ENCODE measurements at regions not wholly inside any gene's neighbourhood (a gene's known extent, or its start where the extent isn't known, plus 50 kb on each side); places are given as distances from the start of the nearest gene placed in this dataset.

GRCh38 chr7:31284106-31284505 lies 56.4 kb downstream of the NEUROD6 start:
- ChIA-PET POLR2A (ENCODE audit: unreplicated experiment) (no interaction called here), CTCF (no interaction called here)
- H3K9me2 ChIP-seq (ENCODE audit: insufficient read depth), result no peaks in the 10 kb centered on the region
- no peaks in the 10 kb centered on the region for H3K9me3 ChIP-seq (ENCODE audit: insufficient read depth, low read depth)
- no peak overlapping the region for H3K4me3 ChIP-seq
- no peaks in the 10 kb centered on the region for H3K79me2 ChIP-seq (ENCODE audit: low read depth)
- no peak for TF ChIP-seq EZH2 (IDR thresholded peaks at IDR 0.05; ENCODE audit: low read depth)
- TF ChIP-seq CTCF (conservative IDR thresholded peaks at IDR 0.05), result no peak
- H2AFZ ChIP-seq, result no peak overlapping the region
- no peak overlapping the region for H3K4me2 ChIP-seq
- DNase-seq, result no peak
- intact Hi-C loops (cut with micrococcal nuclease; ENCODE audit: unreplicated experiment), result no loop called here
- H3K27ac ChIP-seq, result no peak overlapping the region
- H3K4me1 ChIP-seq (replicated peaks; ENCODE audit: insufficient read depth), result no peaks in the 10 kb centered on the region
- H4K20me1 ChIP-seq (ENCODE audit: insufficient read depth), result no peaks in the 10 kb centered on the region
- peaks cover 17% of the 10 kb centered on the region; the same call in 1 of the 2 replicates for H3K27me3 ChIP-seq (ENCODE audit: insufficient read depth, low read depth)
- no peaks in the 10 kb centered on the region for H3K36me3 ChIP-seq (ENCODE audit: low read depth)
- BruUV-seq (replicated peaks), result no TSS peak
- no peaks in the 10 kb centered on the region for H3F3A ChIP-seq (ENCODE audit: insufficient read depth, low read depth)

GRCh38 chr7:31271641-31272405 lies 68.7 kb downstream of the NEUROD6 start:
- Histone ChIP-seq H3K4me3 (no peak overlapping the region), H3K79me2 (ENCODE audit: low read depth) (no peaks in the 10 kb centered on the region), H3K4me1 (replicated peaks; ENCODE audit: insufficient read depth) (no peaks in the 10 kb centered on the region), H3K9me2 (ENCODE audit: insufficient read depth) (0 out of 2 replicates have a peak, but pooled peaks cover 5% of the 10 kb centered on the region), H4K20me1 (ENCODE audit: insufficient read depth) (no peaks in the 10 kb centered on the region), H3F3A (ENCODE audit: insufficient read depth, low read depth) (no peaks in the 10 kb centered on the region), H2AFZ (no peak overlapping the region), H3K4me2 (no peak overlapping the region), H3K9me3 (ENCODE audit: insufficient read depth, low read depth) (no peaks in the 10 kb centered on the region), H3K36me3 (ENCODE audit: low read depth) (no peaks in the 10 kb centered on the region), H3K27me3 (ENCODE audit: insufficient read depth, low read depth) (peaks cover 35% of the 10 kb centered on the region), H3K27ac (no peak overlapping the region)
- BruUV-seq (replicated peaks), result no TSS peak
- intact Hi-C loops (cut with micrococcal nuclease; ENCODE audit: unreplicated experiment), result no loop called here
- POLR2A ChIA-PET (ENCODE audit: unreplicated experiment), result no interaction called here
- DNase-seq, result no peak
- TF ChIP-seq EZH2 (IDR thresholded peaks at IDR 0.05; ENCODE audit: low read depth), result no peak
- TF ChIP-seq CTCF (conservative IDR thresholded peaks at IDR 0.05), result no peak
- CTCF ChIA-PET, result no interaction called here

- no peaks in the 10 kb centered on the region for H3K79me2 ChIP-seq (ENCODE audit: low read depth)
- no peak for DNase-seq
- H4K20me1 ChIP-seq (ENCODE audit: insufficient read depth), result no peaks in the 10 kb centered on the region
- no peaks in the 10 kb centered on the region; the same call in 1 of the 2 replicates for H3K9me3 ChIP-seq (ENCODE audit: insufficient read depth, low read depth)
- CTCF ChIA-PET, result no interaction called here
- H3K9me2 ChIP-seq (ENCODE audit: insufficient read depth), result 0 out of 2 replicates have a peak, but pooled peaks cover 5% of the 10 kb centered on the region
- no peak overlapping the region for H3K4me2 ChIP-seq
- no peak overlapping the region for H2AFZ ChIP-seq
- no TSS peak for BruUV-seq (replicated peaks)
- TF ChIP-seq EZH2 (IDR thresholded peaks at IDR 0.05; ENCODE audit: low read depth) (no peak), CTCF (conservative IDR thresholded peaks at IDR 0.05) (no peak)
- POLR2A ChIA-PET (ENCODE audit: unreplicated experiment), result interaction anchor here (0.7 kb wide), 1 partner anchor 170 kb away, joined by 7 read pairs; no protein-coding TSS in a partner anchor
- no peak overlapping the region for H3K27ac ChIP-seq
- no peaks in the 10 kb centered on the region for H3K4me1 ChIP-seq (replicated peaks; ENCODE audit: insufficient read depth)
- H3K4me3 ChIP-seq, result no peak overlapping the region
- no peaks in the 10 kb centered on the region for H3K36me3 ChIP-seq (ENCODE audit: low read depth)
- no peaks in the 10 kb centered on the region for H3F3A ChIP-seq (ENCODE audit: insufficient read depth, low read depth)
- H3K27me3 ChIP-seq (ENCODE audit: insufficient read depth, low read depth), result peaks cover 24% of the 10 kb centered on the region
- intact Hi-C loops (cut with micrococcal nuclease; ENCODE audit: unreplicated experiment), result no loop called here
Observed at GRCh38 chr7:31267486-31267885, 73.0 kb downstream of the NEUROD6 start.
